Activated T-cell treated with anti-CD3 and anti-CD28 coated beads for 1 hour (primary cell): ENCODE measurements at regions not wholly inside any gene's neighbourhood (a gene's known extent, or its start where the extent isn't known, plus 50 kb on each side); places are given as distances from the start of the nearest gene placed in this dataset.

Source experiments
- DNase-seq: peaks from one replicate; pipeline ENCODE4 v3.0.0-alpha.2; 2020; ENCODE audit warnings: low read depth

GRCh38 chr22:48536541-48537342 is 1290.9 kb downstream of the BRD1 start:
- no peak for DNase-seq

- DNase-seq, result no peak
Measured at GRCh38 chr22:48535868-48536540, 1291.7 kb downstream of the BRD1 start.

- DNase-seq, result no peak
Measured at GRCh38 chr22:48534395-48534958, 1293.2 kb downstream of the BRD1 start.

GRCh38 chr22:48532986-48533385 is 1294.7 kb downstream of the BRD1 start:
- no peak for DNase-seq

- DNase-seq, result no peak
Measured at GRCh38 chr22:48531761-48532435, 1295.8 kb downstream of the BRD1 start.

GRCh38 chr22:48531108-48531507 is 1296.6 kb downstream of the BRD1 start:
- DNase-seq, result no peak

- no peak for DNase-seq
Measured at GRCh38 chr22:48530666-48531065, 1297.0 kb downstream of the BRD1 start.

GRCh38 chr22:48528221-48528915 is 1299.3 kb downstream of the BRD1 start:
- DNase-seq, result no peak

- DNase-seq, result no peak
Measured at GRCh38 chr22:48523761-48524160, 1303.9 kb downstream of the BRD1 start.

- no peak for DNase-seq
Measured at GRCh38 chr22:48523091-48523490, 1304.6 kb downstream of the BRD1 start.

- no peak for DNase-seq
Measured at GRCh38 chr22:48522271-48522670, 1305.4 kb downstream of the BRD1 start.

- DNase-seq, result no peak
Measured at GRCh38 chr22:48520884-48521588, 1306.6 kb downstream of the BRD1 start.

GRCh38 chr22:48520207-48520606 is 1307.5 kb downstream of the BRD1 start:
- no peak for DNase-seq

- no peak for DNase-seq
Measured at GRCh38 chr22:48517039-48518030, 1310.3 kb downstream of the BRD1 start.

GRCh38 chr22:48516571-48516970 is 1311.1 kb downstream of the BRD1 start:
- DNase-seq, result no peak

GRCh38 chr22:48515571-48516200 is 1312.0 kb downstream of the BRD1 start:
- no peak for DNase-seq

GRCh38 chr22:48513929-48514328 is 1313.7 kb downstream of the BRD1 start:
- no peak for DNase-seq

- no peak for DNase-seq
Measured at GRCh38 chr22:48513446-48513845, 1314.2 kb downstream of the BRD1 start.

- no peak for DNase-seq
Measured at GRCh38 chr22:48511781-48512327, 1315.8 kb downstream of the BRD1 start.
